ENCODE measurements at regions not wholly inside any gene's neighbourhood (a gene's known extent, or its start where the extent isn't known, plus 50 kb on each side); places are given as distances from the start of the nearest gene placed in this dataset.
"Not testable (repeated sequence)": the region's sequence is repeated elsewhere in the genome, so short reads cannot be mapped to it uniquely, and the experiment has no call there.

DNA sequence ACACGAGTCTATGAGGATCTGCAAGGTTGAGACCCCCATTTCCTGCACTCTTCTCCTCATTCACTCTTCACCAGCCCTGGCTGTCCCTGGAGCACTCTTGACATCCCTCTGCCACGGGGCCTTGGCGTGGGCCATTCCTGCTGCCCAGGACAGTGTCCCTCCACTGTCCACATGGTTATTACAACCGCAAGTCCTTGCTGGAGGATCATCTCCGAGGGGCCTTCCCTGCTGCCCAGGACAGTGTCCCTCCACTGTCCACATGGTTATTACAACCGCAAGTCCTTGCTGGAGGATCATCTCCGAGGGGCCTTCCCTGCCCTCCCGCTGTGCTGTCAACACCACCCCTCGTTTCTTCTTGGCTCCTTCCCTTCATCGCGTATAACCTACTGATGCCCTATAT is 850.7 kb downstream of the TBC1D22A start:
- DNase-seq (ENCODE audit: low read depth, low spot score), result not testable (repeated sequence)

DNA sequence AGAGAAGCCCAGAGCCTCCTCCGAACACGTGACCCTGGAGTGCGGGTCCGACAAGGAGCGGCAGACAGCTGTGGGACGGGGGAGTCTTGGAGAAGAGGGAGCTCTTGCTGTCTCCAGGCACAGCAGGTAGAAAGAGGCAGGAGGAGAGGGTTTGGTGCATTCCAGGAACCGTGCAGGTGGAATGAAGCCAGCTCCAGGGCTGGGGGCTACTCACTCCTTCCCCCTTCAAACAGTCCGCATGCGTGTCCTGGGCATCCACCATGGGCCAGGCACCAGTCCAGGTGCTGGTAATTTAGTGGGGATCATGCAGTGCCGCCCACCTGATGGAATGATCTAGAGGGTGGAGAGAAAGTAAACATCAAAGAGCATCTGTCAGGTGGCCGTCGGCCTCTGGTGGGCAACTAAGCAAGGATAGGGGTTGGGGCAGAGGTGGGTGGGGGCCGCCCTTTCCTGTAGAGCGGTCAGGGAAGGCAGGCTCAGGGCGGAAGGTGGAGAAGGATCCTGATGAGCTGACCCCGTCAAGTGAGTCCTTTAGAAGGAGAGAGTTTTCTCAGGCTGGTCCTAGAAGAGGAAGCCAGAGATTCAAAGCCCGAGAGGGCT is 850.0 kb downstream of the TBC1D22A start:
- DNase-seq (ENCODE audit: low read depth, low spot score), result no peak

DNA sequence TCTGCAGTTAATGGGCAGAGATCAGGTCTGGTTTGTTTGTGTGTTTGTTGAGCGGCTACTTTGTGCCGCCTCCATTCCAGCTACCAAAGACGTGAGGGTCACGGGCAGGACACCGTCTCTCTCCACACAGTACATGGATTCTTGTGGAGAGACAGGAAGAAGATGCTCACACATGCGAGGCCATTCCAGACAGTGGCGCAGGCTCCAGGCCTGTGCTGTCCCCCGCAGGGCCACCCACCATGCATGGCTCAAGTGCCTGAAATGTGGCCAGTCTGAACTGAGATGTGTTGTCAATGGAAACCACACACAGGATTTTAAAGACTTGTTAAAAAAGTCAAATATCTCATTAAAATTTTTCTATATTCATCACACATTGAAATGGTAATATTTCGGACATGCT is 848.3 kb downstream of the TBC1D22A start:
- no peak for DNase-seq (ENCODE audit: low read depth, low spot score)

DNA sequence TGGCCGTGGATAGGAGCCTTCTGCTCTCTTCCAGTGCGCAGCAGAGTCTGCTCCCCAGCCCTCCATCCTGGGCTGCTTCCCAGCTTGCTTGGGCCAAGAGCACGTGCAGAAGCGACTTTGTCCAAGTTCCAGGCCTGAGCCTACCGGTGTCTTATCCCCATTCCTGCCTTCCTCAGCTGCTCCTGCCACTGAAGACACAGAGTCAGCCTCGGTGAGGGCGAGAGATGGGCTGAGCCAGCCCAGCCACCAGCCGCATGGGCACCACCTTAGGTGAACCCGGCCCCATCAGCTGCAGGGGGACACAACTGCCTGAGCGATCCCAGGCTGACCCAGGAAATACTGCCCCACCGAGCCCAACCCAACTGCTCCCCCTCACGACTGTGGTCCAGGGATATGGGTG is 847.8 kb downstream of the TBC1D22A start:
- no peak for DNase-seq (ENCODE audit: low read depth, low spot score)

DNA sequence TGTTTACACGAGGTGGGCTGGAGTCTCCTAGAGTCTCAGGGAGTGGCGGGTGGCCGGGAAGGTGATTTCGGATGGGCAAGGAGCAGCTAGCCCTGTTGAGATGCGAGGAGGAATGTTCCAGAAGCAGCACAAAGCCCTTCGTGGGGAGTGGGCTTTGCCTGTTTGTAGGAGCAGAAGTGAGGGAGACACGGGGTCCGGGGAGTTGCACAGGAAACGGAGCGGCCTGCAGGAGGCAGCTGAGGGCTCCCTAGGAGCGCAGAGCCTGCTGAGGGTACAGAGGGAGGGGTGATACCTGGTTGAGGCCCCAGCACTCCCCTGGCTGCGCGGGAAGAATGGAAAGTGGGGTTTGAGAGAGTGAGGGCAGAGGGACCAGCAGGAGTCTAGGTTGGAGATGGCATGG is 847.2 kb downstream of the TBC1D22A start:
- no peak for DNase-seq (ENCODE audit: low read depth, low spot score)

DNA sequence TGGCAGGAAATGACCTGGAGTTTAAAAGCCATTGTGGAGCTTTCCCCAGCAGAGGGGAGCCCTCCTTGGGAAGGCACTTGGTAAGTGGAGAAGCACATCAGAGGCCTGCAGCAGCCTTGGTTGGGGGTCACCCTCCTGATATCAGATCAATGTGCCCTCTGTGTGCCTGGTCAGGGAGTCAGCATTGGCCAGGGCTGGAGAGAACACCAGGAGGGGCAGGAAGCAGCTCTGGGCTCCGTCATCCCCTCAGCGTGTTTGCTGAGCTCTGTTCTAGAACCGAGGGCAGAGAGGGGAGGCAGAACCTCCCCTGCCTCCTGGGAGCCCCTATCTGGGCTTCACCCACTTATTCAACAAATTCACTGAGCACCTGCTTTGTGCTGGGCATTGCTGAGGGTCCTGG is 846.0 kb downstream of the TBC1D22A start:
- no peak for DNase-seq (ENCODE audit: low read depth, low spot score)

DNA sequence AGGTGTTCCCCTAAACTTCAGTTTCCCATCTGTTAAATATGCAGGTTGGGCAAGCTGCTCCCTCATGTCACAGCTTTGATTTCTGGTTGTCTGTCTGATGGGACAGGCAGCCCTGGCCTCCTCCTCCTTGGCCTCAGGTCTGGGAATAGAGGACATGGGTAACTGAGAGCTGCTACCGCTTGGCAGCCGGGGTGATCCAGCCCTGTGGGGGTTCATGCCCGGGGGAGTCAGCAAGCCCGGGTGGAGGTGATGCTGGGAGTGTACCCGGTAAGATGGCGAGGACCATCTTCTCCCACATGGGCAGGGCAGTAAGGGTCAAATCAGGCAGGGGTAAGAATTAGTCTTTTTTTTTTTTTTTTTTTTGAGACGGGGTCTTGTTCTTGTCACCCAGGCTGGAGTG is 845.0 kb downstream of the TBC1D22A start:
- DNase-seq (ENCODE audit: low read depth, low spot score), result no peak

DNA sequence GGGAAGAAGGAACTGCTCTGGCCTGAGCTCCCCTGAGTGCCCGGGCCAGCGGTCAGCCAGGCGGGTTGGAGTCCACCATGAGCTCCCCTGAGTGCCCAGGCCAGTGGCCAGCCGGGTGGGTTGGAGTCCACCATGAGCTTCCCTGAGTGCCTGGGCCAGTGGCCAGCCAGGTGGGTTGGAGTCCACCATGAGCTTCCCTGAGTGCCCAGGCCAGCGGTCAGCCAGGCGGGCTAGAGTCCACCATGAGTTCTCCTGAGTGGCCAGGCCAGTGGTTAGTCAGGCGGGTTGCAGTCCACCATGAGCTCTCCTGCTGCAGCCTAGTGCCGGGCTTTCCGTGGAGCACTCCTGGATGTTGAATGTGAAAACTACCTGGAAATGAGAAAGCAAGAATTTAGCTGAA is 844.0 kb downstream of the TBC1D22A start:
- no peak for DNase-seq (ENCODE audit: low read depth, low spot score)

DNA sequence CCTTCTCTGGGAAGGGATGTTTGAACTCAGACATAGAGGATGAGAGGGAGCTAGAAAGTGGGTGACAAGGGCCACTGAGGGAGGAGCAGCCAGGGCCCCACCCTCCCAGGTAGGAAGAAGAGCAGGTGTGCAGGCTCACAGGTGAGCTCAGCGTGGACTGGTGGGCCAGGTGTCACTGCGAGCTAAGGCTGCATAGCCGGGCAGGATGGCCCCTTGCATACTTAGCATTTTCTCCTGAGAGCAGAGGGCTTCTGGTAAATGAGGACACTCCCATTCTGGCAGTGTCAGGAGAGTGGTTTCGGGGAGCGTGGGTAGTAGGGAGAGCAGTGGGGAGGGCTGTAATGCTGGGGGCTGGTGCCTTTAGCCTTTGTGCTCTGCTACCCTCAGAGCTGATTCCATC is 843.4 kb downstream of the TBC1D22A start:
- DNase-seq (ENCODE audit: low read depth, low spot score), result no peak

DNA sequence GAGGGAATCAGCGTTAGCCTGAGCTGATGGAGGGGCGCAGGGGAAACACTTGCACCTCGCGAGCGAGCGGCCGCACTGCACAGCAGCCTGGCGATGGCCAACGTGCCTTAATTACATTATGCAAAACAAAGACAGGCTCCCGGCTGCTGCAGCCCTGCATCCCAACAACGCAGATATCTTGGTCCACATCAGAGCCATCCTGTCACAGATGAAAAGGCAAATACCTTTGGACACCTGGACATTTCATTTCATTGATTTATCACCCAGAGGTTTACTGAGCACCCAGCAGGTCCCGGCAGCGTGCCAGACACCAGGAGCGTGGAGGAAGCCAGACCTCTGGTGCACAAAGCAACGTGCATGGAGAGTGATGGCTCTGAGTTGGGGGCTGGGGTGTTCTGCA is 843.0 kb downstream of the TBC1D22A start:
- DNase-seq (ENCODE audit: low read depth, low spot score), result no peak

DNA sequence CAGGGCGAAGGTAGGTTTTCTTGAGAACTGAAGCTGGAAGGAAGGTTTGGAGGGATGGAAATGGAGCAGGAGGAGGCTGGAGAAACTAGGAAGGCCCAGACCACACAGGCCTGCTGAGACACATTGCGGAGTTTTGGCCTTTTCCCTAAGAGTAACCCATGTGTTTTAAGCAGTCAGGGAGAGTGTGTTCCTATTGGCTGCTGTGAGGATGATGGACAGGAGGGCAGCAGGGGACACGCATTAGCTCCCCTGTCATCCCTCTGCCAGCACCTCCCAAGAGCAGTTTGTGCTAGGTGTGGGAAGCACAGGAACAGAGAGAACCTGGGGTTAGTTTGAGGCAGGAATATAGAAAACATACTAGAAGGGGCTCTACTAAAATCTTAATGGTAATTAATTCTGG is 842.1 kb downstream of the TBC1D22A start:
- DNase-seq (ENCODE audit: low read depth, low spot score), result no peak

DNA sequence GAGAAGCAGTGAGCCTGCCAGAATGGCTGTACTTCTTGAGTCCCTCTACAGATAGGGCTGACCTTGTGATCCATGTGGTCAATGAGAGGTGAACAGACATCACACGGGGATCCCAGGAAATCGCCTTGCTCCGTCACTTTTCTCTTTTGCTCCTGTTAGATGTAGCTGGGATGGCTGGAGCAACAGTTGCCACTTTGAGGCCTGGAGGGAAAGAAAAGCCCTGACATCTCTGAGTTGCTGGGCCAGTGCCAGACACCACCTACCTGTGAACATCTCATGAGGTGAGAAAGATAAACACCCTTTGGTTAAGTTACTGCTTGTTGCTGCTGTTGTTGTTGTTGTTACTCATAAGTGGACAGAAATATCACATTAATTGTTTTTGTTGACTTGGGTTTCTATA is 840.3 kb downstream of the TBC1D22A start:
- DNase-seq (ENCODE audit: low read depth, low spot score), result no peak

DNA sequence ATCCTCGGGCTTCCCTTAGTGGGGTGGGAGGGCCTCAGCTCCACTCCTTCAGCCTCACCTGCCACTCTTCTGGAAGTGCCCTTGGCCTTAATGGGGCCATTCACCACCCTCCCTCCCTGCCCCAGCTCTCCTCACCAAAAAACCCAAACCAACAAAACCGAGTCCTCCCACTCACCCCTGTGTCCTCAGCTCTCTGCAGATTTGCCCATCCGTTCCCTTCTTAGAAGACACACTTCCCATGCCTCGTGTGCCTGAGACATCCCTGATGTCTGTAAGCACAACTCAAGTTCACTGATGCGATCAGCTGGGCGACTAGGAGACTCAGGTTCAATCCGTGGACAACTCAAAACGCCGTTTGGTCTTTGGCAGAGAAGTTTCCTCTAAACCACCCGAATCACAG is 839.2 kb downstream of the TBC1D22A start:
- no peak for DNase-seq (ENCODE audit: low read depth, low spot score)

DNA sequence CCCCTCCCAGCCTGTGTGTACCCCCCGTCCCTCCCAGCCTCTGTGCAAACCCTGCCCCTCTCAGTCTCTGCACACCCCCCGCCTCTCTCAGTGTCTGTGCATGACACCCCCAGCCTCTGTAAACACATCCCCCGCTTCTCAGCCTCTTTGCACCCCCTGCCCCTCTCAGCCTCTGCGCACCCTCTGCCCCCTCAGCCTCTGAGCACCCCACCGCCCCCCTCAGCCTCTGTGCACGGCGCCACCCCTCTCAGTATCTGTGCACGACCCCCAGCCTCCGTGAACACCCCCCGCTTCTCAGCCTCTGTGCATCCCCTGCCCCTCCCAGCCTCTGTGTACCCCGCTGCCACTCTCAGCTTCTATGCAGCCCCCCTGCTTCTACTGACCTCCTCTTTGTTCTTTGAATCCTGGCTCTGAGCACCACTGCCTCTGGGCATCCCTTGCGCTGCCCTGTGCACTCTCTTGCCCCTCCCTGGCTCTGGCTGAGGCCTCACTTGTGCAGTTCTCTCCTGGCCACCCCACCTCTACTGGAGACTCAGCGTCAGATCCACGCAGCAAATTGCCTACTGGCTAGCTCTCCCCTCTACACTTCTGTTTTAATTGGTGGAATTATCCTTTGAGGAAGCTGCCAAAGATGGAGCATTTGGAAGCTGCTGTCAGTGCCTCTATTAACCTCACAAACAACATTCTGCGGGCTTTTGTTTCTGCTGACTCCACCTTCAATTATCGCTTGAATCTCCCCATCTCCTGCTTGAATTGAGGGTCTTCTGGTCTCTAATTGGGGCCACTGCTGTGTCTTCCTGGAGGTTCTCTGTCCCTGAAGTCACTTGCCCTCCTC is 838.6 kb downstream of the TBC1D22A start:
- no peak for DNase-seq (ENCODE audit: low read depth, low spot score)

DNA sequence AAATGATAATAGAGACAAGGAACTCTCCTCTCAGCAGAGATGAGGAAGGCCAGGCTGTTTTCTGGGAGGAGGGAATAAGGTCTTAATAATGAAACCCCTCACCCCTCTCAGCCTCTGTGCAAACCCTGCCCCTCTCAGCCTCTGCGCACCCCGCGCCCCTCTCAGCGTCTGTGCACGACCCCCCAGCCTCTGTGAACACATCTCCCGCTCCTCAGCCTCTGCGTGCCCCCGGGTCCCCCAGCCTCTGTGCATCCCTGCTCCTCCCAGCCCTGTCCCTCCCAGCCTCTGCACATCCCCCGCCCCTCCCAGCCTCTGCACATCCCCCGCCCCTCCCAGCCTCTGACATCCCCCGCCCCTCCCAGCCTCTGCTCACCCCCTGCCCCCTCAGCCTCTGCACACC is 837.8 kb downstream of the TBC1D22A start:
- DNase-seq (ENCODE audit: low read depth, low spot score), result no peak

DNA sequence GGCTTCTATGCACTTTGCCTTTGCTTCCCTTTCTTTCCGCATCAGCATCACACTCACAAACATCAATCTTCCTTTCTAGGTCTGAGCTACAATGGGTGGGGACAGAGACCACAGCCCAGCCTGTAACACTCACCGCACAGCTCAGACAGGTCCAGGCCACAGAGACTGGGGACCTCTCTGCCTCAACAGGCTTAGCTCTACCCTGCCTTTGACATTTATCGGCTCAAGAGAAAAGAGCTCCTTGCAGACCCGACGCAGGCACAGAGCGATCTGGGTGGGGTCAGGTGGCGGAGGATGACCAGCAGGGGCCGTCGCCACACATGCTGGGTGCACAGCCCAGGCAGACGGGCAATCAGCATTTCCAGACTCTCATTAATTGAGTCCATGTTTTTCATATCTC is 837.3 kb downstream of the TBC1D22A start:
- DNase-seq (ENCODE audit: low read depth, low spot score), result no peak

DNA sequence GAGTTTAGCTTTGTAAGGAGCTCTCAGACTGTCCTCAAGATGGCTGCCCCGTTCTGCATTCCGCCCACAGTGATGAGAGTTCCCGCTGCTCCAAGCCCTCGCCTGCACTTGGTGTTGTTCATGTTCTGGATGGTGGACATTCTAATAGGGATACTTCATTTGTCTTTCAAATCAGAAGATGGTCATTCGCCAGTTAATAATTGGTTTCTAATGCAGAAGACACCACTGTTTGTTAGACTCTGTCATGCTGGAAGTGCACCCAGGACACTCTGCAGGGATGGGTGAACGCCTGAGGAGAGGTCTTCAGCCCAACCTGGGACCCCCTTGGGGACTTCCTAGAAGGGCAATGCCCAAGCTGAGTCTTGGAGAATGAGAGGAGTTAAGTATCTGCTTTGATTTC is 836.4 kb downstream of the TBC1D22A start:
- DNase-seq (ENCODE audit: low read depth, low spot score), result no peak

DNA sequence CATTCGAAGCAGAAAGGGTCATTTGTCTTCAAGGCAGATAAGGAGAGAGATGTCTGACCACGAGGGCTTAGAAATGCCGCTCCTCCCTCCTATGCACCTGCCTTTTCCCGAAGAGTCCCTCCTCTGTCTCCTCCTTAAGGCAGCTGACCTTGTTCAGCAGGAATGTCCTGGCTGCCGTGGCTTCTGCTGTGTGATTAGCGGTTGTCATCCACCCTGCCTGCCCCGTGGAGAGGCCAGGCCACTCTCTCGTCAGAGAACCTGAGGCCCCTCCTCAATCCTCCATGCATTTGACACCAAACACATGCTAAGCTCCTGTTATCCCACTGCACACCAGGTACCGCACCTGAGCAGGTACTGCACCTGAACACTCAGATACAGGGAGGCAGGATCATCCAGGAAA is 834.6 kb downstream of the TBC1D22A start:
- DNase-seq (ENCODE audit: low read depth, low spot score), result no peak

DNA sequence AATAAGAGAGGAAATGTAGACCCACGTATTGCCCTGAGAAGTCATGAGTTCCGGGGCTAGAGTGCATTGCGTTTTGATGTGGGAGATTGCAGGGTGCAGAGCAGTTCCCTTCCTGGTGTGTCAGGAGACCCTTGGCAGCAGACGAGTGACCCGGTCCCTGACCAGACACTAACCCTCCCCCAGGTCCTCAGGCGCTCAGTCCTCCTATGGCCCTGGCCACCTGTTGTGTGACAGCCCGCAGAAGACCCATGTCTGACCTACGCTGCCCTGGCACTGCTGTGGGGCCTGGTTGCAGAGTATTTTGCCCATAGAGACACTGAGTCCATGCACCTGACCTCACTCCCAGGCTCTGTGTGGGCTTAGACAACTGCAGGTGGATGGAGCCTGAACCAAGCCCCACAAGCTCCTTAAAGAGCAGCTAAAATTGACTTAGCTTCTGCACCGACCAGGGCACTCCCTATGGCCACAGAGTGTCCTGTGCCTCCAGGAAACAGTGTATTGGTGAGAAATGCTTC is 833.8 kb downstream of the TBC1D22A start:
- no peak for DNase-seq (ENCODE audit: low read depth, low spot score)

DNA sequence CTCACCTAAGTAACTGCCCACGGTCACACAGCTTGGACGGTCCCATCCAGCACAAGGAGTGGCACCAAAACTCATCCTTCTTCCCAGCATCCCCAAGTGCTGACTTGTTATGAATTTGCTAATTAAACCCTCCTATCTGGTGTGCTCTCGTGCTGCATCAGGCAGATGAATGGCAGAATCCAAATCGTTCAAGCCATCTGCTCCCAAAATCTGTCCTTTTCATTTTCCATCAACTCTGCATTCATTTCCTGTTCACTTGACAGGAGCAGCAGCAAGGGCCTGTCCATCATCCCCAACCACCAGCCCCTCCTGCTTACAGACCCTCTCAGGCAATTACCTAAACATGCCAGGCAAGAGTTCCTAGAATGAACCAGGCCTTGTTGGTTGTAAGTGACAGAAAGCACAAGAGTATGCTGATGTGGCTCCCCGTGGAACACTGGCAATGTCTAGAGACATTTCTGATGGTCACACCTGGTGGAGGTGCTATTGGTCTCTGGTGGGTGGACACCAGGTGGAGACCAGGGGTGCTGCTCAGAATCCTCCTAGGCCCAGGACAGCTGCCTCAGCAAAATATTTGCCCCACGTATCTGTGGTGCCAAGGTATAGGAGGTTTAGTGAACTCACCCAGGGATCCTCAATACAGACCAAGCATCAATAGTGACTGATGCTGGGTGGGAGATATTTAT is 832.5 kb downstream of the TBC1D22A start:
- DNase-seq (ENCODE audit: low read depth, low spot score), result no peak

DNA sequence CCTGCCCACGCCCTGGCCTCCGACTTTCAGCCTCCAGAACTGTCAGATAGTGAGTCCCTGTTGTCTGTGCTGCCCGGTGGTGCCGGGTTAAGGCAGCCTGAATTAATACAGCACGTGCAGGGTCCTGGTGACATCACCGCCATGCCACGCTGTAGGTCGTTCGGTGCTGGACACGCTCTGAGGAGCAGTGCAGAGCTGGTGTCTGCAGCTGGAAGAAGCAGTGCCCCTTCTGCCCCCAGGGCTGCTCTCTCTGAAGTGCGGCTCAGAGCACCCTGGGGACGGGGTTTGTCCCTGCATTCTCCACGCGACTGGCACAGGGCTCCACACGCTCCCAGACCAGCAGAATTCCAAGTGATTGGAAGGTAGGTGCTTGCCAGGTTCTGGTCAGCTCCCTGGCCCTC is 831.5 kb downstream of the TBC1D22A start:
- DNase-seq (ENCODE audit: low read depth, low spot score), result no peak

DNA sequence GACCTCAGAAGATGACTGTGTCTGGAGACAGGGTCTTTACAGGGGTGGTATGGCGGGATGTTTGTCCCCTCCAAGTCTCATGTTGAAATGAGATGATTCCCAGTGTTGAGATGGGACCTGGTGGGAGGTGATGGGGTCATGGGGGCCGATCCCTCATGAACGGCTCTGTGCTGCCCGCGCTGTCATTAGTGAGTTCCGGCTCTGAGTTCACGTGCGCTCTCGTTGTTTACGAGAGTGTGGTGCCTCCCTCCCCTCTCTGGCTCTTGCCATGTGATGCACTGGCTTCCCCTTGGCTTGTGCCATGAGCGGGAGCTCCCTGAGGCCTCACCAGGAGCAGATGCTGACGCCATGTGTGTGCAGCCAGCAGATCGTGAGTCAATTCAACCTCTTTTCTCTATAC is 830.8 kb downstream of the TBC1D22A start:
- no peak for DNase-seq (ENCODE audit: low read depth, low spot score)

DNA sequence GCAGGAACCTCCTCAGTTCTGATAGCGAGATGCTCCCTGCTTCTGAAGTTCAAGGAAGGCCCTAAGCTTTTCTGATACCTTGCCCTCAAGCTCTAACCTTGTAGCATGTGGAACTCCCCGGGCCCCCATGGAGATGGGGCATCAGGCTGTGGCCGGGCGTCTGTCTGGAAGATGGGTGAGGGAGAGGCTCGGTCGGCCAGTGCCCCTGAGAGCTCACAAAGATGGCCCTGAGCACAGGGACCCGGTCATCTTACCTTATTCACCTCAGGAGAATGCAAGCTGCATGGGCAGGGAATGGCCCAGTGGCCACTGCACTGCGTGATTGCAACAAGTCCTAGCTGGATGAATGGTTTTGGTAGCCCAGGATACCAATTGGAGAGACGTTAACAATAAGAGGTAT is 830.3 kb downstream of the TBC1D22A start:
- no peak for DNase-seq (ENCODE audit: low read depth, low spot score)
